ENCODE measurements at regions not wholly inside any gene's neighbourhood (a gene's known extent, or its start where the extent isn't known, plus 50 kb on each side); places are given as distances from the start of the nearest gene placed in this dataset.

- no peak for DNase-seq (ENCODE audit: low read depth in 2 of 2)
These were observed 51.1 kb upstream of the DAPK1 start for GRCh38 chr9:87446527-87446926.

- DNase-seq (ENCODE audit: low read depth in 2 of 2): no peak
These were observed 49.9 kb upstream of the DAPK1 start for GRCh38 chr9:87447547-87448432.

Measured in stimulated activated CD4-positive, alpha-beta T cell treated with anti-CD3 and anti-CD28 coated beads, Interleukin-1b, Interleukin-23, amount 100 ng/mL, for 4 hours (primary cell).